ENCODE measurements at regions not wholly inside any gene's neighbourhood (a gene's known extent, or its start where the extent isn't known, plus 50 kb on each side); places are given as distances from the start of the nearest gene placed in this dataset.

- no peaks in the 10 kb centered on the region for H3K27me3 ChIP-seq (replicated peaks in 1 of 7)
- H3K4me3 ChIP-seq = no peak overlapping the region
- no peak overlapping the region for H3K27ac ChIP-seq
- no peak for DNase-seq
- intact Hi-C loops (cut with DNase I; ENCODE audit: low total_unique reads) = no loop called here
- no peaks in the 10 kb centered on the region for H3K9me3 ChIP-seq
- 84 to 91% (median 87%) methylated on average over 6 of the region's 6 CpGs for WGBS, 5 donors
- no peaks in the 10 kb centered on the region for H3K4me1 ChIP-seq
- TF ChIP-seq POLR2A (IDR thresholded peaks at IDR 0.05) (no peak), POLR2AphosphoS5 (IDR thresholded peaks at IDR 0.05) (no peak)
- TF ChIP-seq, protein P1, sequence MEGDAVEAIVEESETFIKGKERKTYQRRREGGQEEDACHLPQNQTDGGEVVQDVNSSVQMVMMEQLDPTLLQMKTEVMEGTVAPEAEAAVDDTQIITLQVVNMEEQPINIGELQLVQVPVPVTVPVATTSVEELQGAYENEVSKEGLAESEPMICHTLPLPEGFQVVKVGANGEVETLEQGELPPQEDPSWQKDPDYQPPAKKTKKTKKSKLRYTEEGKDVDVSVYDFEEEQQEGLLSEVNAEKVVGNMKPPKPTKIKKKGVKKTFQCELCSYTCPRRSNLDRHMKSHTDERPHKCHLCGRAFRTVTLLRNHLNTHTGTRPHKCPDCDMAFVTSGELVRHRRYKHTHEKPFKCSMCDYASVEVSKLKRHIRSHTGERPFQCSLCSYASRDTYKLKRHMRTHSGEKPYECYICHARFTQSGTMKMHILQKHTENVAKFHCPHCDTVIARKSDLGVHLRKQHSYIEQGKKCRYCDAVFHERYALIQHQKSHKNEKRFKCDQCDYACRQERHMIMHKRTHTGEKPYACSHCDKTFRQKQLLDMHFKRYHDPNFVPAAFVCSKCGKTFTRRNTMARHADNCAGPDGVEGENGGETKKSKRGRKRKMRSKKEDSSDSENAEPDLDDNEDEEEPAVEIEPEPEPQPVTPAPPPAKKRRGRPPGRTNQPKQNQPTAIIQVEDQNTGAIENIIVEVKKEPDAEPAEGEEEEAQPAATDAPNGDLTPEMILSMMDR (IDR thresholded peaks at IDR 0.05 in 8 of 11, conservative IDR thresholded peaks at IDR 0.05 in 3 of 11) = no peak
- H3K36me3 ChIP-seq = no peaks in the 10 kb centered on the region
Observed at GRCh38 chr10:91691981-91692380, 59.1 kb upstream of the PPP1R3C start.

DNA sequence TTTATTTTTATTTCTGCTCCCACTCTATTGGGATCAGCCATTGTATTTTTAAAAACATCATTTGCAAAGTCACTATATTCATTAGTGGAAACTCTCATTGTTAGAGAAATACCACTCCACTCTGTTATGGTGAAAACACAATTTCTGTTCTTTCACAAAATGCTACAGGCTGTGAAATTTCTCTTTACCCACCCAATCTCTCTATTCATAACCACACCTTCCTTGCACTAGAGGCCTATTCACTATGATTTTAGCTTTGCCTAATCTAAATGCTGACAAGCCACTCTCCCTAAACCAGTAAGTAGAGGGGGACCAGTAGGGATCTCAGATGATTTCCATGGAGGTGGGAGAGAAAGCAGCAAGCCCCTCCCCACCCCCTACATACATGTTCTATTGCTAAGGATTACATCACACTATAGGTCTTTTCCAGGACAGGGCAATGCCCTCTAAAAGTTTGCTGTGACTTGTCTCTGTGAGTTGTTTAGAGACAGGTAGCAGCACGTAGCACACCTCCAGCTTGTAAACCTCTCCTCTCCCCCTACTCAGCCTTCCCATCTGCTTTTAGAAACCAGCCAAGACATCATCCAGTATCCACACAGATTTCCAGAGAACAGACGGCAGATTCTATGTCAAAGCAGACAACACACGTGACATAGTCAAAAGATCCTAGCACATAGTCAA, 58.3 kb upstream of the PPP1R3C start:
- 86 to 96% (median 91%) methylated on average over 3 of the region's 3 CpGs for WGBS, 5 donors
- TF ChIP-seq, protein P1 (IDR thresholded peaks at IDR 0.05 in 8 of 11, conservative IDR thresholded peaks at IDR 0.05 in 3 of 11) = no peak
- TF ChIP-seq POLR2A (IDR thresholded peaks at IDR 0.05) = no peak
- TF ChIP-seq POLR2AphosphoS5 (IDR thresholded peaks at IDR 0.05) = no peak
- intact Hi-C loops (cut with DNase I; ENCODE audit: low total_unique reads) = no loop called here

GRCh38 chr10:91690412-91690811, 57.5 kb upstream of the PPP1R3C start:
- whole genome bisulfite sequencing, 5 donors = 84 to 92% (median 91%) methylated on average over 3 of the region's 3 CpGs
- H3K27me3 ChIP-seq (replicated peaks in 1 of 7) = no peaks in the 10 kb centered on the region
- no peaks in the 10 kb centered on the region for H3K9me3 ChIP-seq
- no peaks in the 10 kb centered on the region for H3K4me1 ChIP-seq
- intact Hi-C loops (cut with DNase I; ENCODE audit: low total_unique reads) = no loop called here
- H3K4me3 ChIP-seq = no peak overlapping the region
- TF ChIP-seq, protein P1 (IDR thresholded peaks at IDR 0.05 in 8 of 11, conservative IDR thresholded peaks at IDR 0.05 in 3 of 11) = no peak
- TF ChIP-seq POLR2A (IDR thresholded peaks at IDR 0.05) (no peak), POLR2AphosphoS5 (IDR thresholded peaks at IDR 0.05) (no peak)
- H3K27ac ChIP-seq = peak overlapping the region in 4 of 8 donors; percentile 34 to 59 (median 39)
- H3K36me3 ChIP-seq = no peaks in the 10 kb centered on the region
- DNase-seq = no peak

More for the DNA sequence above, 58.3 kb upstream of the PPP1R3C start:
- Histone ChIP-seq H3K4me1 (no peaks in the 10 kb centered on the region), H3K27ac (no peak overlapping the region), H3K27me3 (replicated peaks in 1 of 7) (no peaks in the 10 kb centered on the region), H3K9me3 (no peaks in the 10 kb centered on the region), H3K4me3 (no peak overlapping the region), H3K36me3 (no peaks in the 10 kb centered on the region)
- no peak for DNase-seq

- H3K27me3 ChIP-seq (replicated peaks in 1 of 7) = no peaks in the 10 kb centered on the region
- WGBS, 5 donors = 81 to 89% (median 89%) methylated on average over 2 of the region's 2 CpGs
- DNase-seq = no peak
- TF ChIP-seq POLR2A (IDR thresholded peaks at IDR 0.05) (no peak), POLR2AphosphoS5 (IDR thresholded peaks at IDR 0.05) (peak in 1 of 3 donors; percentile 26)
- TF ChIP-seq, protein P1 (IDR thresholded peaks at IDR 0.05 in 8 of 11, conservative IDR thresholded peaks at IDR 0.05 in 3 of 11) = no peak
- H3K4me1 ChIP-seq = no peaks in the 10 kb centered on the region
- peak overlapping the region in 4 of 8 donors; percentile 34 to 59 (median 39) for H3K27ac ChIP-seq
- no peaks in the 10 kb centered on the region for H3K36me3 ChIP-seq
- H3K4me3 ChIP-seq = no peak overlapping the region
- no peaks in the 10 kb centered on the region for H3K9me3 ChIP-seq
- intact Hi-C loops (cut with DNase I; ENCODE audit: low total_unique reads) = no loop called here
Observed at GRCh38 chr10:91689731-91690168, 56.9 kb upstream of the PPP1R3C start.
